HL-60 (cell line): ENCODE measurements at regions not wholly inside any gene's neighbourhood (a gene's known extent, or its start where the extent isn't known, plus 50 kb on each side); places are given as distances from the start of the nearest gene placed in this dataset.

Experiments
- DNase-seq, 2 experiments: peaks; one replicate each; pipeline ENCODE4 v3.0.0-alpha.2; 2010 to 2020; ENCODE audit warnings: low read depth in 1 of 2, low spot score in 1 of 2
- H3K27ac ChIP-seq: fragments of 250-450 bp; sonication (Bioruptor Pico); replicated peaks from 2 replicates; pipeline ENCODE4 v1.5.1; 2020; ENCODE audit warnings: mild to moderate bottlenecking, moderate library complexity
- H3K27me3 ChIP-seq: fragments of 250-450 bp; sonication (Bioruptor Pico); 2 replicates; pipeline ENCODE4 v1.5.1; 2021; ENCODE audit warnings: mild to moderate bottlenecking, moderate library complexity; ENCODE audit not compliant: insufficient read depth, poor library complexity, severe bottlenecking
- H3K4me3 ChIP-seq: replicated peaks from 2 replicates; pipeline ENCODE4 v1.5.1; 2011; ENCODE audit warnings: mild to moderate bottlenecking, control low read depth, low read length; ENCODE audit not compliant: insufficient read depth
- CTCF ChIP-seq: IDR thresholded peaks from one replicate; pipeline ENCODE4 v1.5.1; 2011; ENCODE audit warnings: low read length, control low read depth, inconsistent platforms; ENCODE audit not compliant: insufficient read depth
- GABPA ChIP-seq: IDR thresholded peaks from 2 replicates; pipeline ENCODE4 v1.6.1; 2012; ENCODE audit warnings: low read depth
- POLR2AphosphoS5 ChIP-seq: IDR thresholded peaks from 2 replicates; pipeline ENCODE4 v1.6.1; 2012; ENCODE audit warnings: low read depth
- REST ChIP-seq: IDR thresholded peaks from 2 replicates; pipeline ENCODE4 v1.6.1; 2012; ENCODE audit warnings: low read depth; ENCODE audit not compliant: insufficient replicate concordance
- SPI1 ChIP-seq: IDR thresholded peaks from 2 replicates; pipeline ENCODE4 v1.6.1; 2012; ENCODE audit warnings: low read depth, mild to moderate bottlenecking, borderline replicate concordance

- DNase-seq, result no peak
- H3K4me3 ChIP-seq, result no peak overlapping the region
- no peak for TF ChIP-seq CTCF
- no peak for TF ChIP-seq GABPA
- no peak for TF ChIP-seq SPI1
- TF ChIP-seq POLR2AphosphoS5, result no peak
- no peak for TF ChIP-seq REST
- no peak overlapping the region for H3K27ac ChIP-seq
- H3K27me3 ChIP-seq, result no peaks in the 10 kb centered on the region
Measured at GRCh38 chr3:181554233-181554765, 157.4 kb upstream of the SOX2 start.

- Histone ChIP-seq H3K27ac (no peak overlapping the region), H3K27me3 (no peaks in the 10 kb centered on the region), H3K4me3 (no peak overlapping the region)
- no peak for DNase-seq
- TF ChIP-seq CTCF (no peak), SPI1 (no peak), GABPA (no peak), POLR2AphosphoS5 (no peak), REST (no peak)
Measured at GRCh38 chr3:181549266-181549665, 162.5 kb upstream of the SOX2 start.

- H3K4me3 ChIP-seq, result no peak overlapping the region
- no peaks in the 10 kb centered on the region for H3K27me3 ChIP-seq
- DNase-seq, result no peak
- H3K27ac ChIP-seq, result no peak overlapping the region
- TF ChIP-seq CTCF, result no peak
Measured at GRCh38 chr3:181541414-181541813, 170.3 kb upstream of the SOX2 start.

GRCh38 chr3:181534781-181535221, 176.9 kb upstream of the SOX2 start:
- DNase-seq, result no peak
- Histone ChIP-seq H3K4me3 (no peak overlapping the region), H3K27me3 (no peaks in the 10 kb centered on the region), H3K27ac (no peak overlapping the region)
- no peak for TF ChIP-seq CTCF
- TF ChIP-seq REST, result no peak
- TF ChIP-seq POLR2AphosphoS5, result no peak
- no peak for TF ChIP-seq SPI1
- TF ChIP-seq GABPA, result no peak
